Activated CD4-positive, alpha-beta T cell treated with anti-CD3 and anti-CD28 coated beads, Interleukin-2, amount 50 U/mL, for 4 hours (primary cell): ENCODE measurements at regions not wholly inside any gene's neighbourhood (a gene's known extent, or its start where the extent isn't known, plus 50 kb on each side); places are given as distances from the start of the nearest gene placed in this dataset.

Experiments used
- DNase-seq, 2 experiments: peaks; one replicate each; pipeline ENCODE4 v3.0.0-alpha.2; 2020

DNA sequence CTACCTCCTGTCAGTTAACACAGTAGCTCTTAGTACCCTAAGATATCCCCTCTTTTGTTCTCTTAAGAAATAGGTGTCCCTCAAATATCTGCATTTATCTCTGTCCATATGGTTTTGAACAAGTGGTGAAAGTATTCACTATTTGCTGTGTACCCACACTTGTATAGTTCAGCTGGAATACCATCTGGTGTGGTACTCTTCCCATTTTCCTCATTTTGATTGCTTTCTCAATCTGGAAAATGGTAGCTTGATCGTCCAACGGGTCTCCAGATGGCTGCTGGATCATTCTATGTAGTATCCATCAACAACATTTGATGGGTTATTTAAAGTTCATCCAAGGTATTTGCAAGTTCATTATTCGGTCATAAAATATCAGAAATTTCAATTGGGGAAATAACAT, 100.3 kb upstream of the DPYD start:
- DNase-seq: no peak

DNA sequence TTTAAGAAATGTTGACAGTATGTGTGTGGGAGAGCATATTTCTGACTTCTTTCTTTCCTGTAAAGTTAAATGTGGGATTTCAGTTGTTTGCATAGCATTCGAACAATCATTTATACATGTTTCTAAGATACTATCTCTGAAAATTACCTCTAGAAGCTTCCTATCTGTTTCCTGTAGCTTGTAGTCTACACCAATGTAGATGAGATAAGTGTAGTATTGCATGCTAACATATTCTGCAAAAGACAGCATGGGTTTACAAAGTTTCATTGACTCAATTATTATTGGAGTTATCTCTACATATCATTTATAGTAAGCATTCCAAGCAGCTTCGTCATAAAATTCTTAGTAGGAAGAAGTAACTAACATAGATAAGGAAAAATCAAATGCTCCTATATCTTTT, 98.9 kb upstream of the DPYD start:
- DNase-seq: no peak

DNA sequence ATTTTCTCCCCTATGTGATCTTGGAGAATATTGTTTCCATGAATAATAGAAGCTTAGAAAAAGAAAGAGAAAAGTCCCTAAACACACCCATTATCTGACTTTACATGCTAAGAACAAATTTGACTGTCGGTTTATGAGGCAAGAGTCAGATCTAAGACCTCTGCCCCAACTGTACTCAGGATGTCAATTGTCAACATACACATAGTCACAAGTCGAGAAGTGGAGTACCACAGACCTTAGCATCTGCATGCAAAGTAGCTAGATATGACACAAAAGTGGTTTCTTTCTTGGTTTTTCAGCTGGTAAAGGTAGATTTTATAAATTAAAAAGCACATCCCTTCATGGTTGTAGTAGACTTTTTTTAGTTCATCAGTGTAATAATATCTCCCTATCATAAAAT, 97.2 kb upstream of the DPYD start:
- no peak for DNase-seq

DNA sequence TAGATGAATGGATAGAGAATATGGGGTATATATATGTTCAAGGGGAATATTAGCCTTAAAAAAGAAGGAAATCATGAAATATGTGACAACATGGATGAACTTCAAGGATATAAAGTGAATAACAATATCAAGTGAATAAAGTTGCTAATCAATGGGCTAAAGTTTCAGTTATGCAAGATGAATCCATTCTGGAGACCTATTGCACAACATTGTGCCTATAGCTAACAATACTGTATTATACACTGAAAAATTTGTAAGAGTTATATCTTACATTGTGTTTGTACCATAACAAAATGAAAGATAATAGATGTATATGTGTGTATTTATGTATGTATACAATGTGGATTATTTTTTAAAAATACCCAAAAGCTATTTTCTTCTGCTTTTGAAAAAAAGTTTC, 96.3 kb upstream of the DPYD start:
- DNase-seq: no peak

DNA sequence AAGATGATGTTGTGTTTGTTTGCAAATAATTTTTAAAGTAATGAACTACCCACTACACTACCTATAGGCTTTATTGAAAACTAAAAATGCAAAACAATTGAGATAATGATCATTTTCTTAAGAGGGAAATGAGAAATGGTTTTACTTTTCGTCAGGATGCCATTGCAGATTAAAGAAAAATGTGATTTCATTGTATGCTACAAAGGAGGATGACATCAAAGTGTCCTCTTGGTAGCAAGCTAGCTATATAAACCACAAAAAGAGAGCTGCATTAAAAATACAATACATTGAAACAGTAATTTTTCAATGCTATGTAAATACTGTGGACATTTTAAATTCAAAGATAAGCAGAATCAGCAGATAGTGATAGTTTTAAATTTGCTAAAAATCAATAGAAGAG, 87.5 kb upstream of the DPYD start:
- DNase-seq: no peak

DNA sequence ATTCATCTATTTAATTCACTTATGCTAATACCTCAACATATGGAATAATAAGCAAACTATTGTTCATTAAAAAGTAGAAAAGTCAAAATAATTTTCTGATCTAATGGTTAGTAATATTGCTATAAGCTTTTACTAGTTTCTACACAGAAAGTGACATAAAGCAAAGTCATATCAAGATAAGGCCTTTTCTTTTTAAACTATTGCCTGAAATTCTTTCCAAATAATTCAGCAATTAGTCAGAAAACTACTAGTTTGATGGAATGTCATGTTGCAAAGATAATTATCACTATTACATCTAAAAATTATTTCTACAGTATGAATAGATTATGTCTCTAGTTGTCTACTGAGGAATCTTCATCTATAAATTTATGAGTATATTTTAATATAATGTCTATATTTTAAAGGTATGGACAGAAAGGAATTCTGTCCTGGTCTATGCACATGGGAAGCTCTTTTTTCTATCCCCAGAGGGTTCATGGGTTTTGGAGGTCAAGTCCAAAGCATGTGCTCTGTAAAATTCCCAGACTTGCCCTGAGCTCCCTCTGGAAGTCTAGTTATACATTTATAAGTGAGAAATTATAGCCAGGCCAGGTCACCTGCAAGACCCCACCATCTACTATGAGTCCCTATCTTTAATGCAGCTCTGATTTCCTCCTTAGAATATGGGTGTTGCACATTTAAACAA, 84.6 kb upstream of the DPYD start:
- DNase-seq: no peak

DNA sequence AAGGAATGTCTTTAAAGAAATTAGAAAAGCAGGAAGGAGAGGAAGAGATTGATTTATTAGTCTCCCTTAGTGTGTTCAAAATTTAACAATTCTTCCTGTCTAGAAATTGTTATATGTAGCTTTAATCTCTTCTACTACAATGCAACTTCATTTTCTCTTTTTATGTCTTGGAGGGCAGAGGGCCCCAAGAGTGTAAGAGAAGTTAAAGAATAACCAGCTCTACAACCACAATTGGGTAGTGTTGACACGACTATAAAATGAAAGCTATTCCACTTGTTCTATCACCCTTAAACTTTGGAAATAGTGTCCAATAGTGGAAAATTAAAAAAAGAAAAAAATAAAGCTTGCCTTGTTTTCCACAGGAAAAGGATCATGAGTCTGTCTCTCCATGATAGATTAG, 82.6 kb upstream of the DPYD start:
- DNase-seq: no peak

DNA sequence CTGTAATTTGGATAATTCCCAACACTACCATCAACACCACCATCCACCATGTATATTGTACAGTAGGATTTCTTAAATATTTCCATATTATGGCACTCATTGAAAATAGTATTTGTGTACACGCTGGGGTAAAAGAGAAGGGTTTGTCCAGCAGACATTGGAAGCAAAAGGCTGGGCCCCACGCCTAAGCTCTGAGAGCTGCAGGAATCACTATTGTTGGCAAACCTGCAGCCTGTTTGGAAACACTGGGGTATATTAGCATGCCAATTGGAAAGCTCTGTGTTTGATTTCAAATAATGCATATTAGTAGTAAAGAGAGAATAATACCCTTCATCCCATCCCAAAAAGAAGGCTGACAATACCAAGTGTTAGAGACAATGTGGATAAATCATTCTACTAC, 81.5 kb upstream of the DPYD start:
- no peak for DNase-seq

DNA sequence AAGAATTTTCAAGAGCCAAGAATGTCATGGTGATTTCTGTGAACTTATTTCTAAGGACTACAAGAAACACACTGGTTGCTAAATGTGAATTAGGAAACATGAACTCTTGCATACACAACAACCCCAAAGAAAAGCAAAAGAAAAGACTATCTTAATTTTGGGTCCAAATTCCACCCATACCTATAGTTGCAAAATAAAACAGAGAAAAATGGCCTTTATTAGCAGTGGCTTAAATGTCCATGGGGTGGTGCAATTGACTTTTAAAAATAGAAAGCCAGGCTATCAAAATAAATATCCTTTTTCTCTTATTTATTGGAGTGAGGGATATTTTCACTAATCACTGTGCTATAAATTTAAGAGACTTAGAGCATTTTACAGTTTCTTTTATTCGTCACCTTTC, 80.9 kb upstream of the DPYD start:
- DNase-seq: no peak

DNA sequence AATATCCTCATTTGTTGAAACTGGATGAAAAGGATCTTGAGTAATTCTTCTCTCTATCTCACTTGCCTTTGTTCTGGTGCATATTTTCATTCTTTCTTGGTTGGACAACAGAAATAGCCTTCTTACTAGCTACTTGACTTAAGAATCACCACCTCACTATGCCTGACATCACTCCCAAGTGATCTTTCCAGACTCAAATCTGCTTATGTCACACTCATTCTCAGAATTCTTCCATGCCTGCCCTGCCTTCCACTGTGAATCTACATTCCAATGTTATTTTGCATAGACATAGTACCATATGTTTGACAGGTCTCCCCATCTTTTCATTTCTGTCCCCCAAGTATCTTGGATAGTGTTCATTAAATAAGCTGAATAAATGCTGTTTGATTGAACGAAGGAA, 78.5 kb upstream of the DPYD start:
- DNase-seq: no peak

DNA sequence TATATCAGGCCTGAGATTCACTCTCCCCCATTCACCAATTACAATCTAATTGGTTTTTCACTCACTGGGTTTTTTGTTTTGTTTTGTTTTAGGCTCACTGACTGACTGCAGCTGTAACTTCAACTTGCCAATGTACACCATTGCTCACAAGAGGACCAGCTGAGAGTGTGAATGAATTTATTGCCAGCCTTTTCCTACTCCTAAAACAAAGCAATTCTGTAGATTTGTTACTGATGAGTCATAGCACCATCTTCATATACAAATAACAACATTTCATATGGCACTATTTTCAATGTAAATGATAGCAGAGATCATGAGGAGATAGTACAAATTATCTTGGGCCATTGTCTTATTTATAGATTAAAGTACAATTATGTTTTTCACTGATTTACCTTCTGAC, 76.0 kb upstream of the DPYD start:
- no peak for DNase-seq

DNA sequence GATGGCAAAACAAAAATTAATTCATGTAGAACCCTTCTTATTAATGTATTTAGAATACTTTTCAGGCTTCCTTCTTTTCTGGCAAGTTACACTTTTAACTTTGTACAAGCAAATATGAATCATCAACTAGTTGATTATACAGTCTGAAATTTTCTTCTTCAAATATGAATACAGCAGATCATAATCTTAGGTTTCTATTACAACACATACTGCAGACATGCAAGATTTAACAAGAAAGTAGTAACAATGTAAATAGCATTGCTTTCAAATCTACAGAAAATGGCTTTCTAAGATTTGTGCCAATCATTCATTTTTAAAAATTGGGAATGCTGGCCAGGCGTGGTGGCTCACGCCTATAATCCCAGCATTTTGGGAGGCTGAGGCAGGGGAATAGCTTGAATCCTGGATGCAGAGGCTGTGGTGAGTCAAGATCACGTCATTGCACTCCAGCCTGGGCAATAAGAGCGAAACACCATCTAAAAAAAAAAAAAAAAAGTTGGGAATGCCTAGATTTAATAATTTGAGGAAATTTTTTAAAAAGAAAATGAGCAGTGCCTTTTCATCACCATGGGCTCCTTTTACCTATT, 68.4 kb upstream of the DPYD start:
- no peak for DNase-seq

DNA sequence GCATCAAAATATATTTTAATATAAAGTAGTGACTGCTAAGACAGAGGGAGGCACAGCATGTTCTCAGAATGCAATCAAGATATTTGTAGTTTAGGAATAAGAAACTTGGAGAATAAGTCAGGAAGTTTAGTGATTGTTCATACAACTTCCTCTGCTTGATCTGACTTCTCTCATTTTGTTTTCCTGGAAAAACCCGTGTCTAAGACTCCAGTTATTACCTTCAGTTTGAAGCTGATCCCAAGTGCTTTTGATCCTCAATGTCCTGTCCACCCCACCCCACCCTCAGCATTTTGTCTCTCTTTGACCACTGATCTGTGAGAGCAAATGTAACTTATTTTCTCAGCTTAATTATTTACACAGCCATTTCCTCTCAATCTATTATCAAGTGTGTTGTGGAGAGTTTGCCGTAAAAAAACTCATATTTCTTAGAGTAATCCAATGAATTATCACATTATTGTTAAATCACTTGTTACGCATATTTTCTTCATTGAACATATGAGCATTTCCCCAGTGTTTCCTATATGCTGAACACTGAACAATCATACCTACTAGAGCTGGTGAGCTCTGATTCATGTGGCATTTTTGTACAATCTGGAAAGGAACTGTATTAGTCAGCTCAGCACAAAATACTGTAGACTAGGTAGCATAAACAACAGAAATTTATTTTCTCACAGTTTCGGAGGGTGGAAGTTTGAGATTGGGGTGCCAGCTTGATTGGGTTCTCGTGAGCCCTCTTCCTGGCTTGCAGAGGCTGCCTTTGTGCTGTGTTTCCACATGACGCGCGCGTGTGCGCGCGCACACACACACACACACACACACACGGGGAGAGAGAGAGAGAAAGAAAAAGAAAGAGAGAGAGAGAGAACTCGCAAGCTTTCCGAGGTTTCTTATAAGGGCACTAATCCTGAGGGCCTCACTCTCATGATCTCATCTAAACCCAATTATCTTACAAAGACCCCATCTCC, 65.5 kb upstream of the DPYD start:
- no peak for DNase-seq

DNA sequence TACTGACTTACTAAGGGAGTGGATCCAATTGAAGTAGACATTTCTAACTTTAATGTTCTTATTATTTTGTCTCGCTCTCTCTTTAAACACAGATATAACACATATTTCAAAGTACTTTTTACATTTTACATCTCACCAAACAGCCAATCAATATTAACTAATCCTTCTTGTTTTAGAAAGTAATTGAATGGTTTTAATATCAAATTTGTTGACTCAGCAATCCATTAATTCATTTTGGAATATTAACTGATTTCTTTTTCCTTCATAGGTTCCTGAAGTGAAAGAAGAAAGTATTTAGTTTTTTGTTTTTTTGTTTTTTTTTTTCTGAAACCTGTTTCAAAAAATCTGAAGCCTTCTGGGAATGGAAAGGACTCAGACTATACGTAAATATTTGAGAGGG, 62.3 kb upstream of the DPYD start:
- no peak for DNase-seq

DNA sequence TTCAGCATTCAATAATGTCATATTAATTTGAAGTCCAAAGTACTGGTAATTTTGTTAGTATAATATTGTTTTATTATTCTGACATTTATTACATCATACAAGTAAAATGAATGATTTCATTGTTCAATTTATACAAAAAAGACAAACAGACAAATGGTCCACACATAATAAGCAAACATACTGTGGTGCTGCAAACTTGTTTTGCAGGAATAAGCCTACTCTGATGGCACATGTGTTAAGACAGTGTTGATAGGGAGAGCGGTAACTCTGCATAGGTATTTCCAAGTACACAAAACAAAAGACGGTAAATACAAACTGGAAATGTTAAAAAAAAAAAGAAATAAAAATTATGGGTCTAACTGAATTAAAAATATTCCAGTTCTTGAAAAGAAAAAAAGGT, 59.7 kb upstream of the DPYD start:
- DNase-seq: no peak

DNA sequence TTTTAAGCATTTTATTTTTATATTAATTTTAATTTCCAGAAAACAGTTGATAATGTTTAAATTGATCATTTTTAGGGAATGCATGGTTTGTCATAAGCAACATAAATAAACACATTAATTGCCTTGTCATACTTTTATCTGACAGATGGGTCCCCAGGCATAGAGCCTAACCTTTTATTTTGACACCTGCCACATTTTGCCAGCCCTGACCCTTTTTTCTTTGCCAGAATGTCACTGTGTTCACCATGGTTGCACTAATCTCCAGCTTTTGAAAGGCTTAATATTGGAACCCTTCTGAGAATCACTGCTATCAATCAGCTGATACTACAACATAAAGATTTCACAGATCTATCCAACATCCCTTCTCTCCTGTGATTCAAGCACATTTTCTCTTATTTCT, 56.0 kb upstream of the DPYD start:
- no peak for DNase-seq
